ENCODE measurements at regions not wholly inside any gene's neighbourhood (a gene's known extent, or its start where the extent isn't known, plus 50 kb on each side); places are given as distances from the start of the nearest gene placed in this dataset.

DNA sequence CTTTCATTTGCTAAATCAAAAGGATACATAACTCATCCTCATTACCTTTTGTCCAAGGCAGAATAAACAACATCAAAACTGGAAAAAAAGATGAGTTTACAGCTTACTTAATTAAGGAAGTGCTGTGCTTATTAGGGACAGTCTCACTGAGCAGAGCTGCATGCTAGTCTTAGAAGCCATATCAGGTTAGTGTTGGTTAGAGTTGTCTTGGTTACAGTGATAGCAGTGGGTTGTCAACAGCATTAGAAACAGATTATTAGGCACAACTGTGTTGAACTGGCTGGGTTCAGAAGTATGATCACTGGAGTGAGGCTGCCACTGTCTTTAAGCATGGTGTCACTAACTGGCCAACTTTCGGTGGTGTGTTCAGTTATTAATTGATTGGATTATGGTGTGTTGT, 503.9 kb upstream of the IGFBP3 start (continued):
- no peak for TF ChIP-seq ZNF462 (CRISPR knock-in tag; IDR thresholded peaks at IDR 0.05)
- TF ChIP-seq, protein P1, sequence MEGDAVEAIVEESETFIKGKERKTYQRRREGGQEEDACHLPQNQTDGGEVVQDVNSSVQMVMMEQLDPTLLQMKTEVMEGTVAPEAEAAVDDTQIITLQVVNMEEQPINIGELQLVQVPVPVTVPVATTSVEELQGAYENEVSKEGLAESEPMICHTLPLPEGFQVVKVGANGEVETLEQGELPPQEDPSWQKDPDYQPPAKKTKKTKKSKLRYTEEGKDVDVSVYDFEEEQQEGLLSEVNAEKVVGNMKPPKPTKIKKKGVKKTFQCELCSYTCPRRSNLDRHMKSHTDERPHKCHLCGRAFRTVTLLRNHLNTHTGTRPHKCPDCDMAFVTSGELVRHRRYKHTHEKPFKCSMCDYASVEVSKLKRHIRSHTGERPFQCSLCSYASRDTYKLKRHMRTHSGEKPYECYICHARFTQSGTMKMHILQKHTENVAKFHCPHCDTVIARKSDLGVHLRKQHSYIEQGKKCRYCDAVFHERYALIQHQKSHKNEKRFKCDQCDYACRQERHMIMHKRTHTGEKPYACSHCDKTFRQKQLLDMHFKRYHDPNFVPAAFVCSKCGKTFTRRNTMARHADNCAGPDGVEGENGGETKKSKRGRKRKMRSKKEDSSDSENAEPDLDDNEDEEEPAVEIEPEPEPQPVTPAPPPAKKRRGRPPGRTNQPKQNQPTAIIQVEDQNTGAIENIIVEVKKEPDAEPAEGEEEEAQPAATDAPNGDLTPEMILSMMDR (conservative IDR thresholded peaks at IDR 0.05; ENCODE audit: low read depth in 2 of 2): no peak
- no peak for TF ChIP-seq JUNB (IDR thresholded peaks at IDR 0.05; ENCODE audit: unreplicated experiment)

DNA sequence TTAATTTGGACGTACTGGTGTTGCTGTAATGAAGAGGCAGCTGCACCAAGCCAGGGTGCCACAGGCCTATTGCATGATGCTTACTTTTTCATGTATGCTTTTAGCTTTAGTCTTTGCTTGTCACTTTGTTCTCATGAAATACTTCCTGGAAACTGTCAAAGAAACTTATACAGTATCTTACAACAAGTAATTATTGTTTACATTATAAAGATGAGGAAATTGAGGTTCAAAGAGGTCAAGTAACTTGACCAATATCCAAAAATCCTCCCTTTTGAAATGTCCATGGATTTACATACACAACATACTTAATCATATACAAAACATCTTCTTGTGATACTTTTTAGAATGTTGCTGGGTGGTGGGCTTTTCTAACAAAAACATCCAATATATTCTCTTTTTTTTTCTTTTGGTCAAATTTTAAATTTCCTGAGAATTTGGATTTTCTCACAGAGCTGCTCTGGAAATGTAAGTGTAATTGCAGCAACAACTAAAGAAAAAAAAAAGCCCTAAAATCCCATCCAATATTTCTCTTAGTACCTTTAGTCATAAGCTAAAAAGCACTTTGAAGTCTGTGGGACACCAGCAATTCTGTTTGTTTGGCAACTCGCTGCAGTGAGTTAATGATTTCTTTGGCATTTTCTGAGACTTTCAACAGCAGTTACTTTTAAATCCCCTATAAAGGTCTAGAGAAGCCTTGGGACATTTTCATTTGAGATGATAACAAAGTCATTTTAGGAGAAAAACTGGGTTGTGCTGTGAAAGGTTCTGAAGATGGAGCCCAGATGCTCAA, 500.6 kb upstream of the IGFBP3 start:
- Mint-ChIP-seq H3K36me3 (ENCODE audit: low read depth) (no peaks in the 10 kb centered on the region), H3K4me1 (no peaks in the 10 kb centered on the region), H3K9me3 (peaks cover 3% of the 10 kb centered on the region; the same call in 1 of the 3 replicates), H3K27me3 (ENCODE audit: insufficient read depth, low read depth, poor library complexity) (no peaks in the 10 kb centered on the region), H3K27ac (no peak overlapping the region), H3K4me3 (no peak overlapping the region)
- Histone ChIP-seq H3K27ac (ENCODE audit: low read depth) (no peak overlapping the region), H3K79me2 (replicated peaks; ENCODE audit: insufficient read depth) (no peaks in the 10 kb centered on the region), H3K4me3 (no peak overlapping the region), H2AFZ (no peak overlapping the region), H3K27me3 (ENCODE audit: insufficient read depth) (no peaks in the 10 kb centered on the region), H3K4me1 (ENCODE audit: insufficient read depth) (no peaks in the 10 kb centered on the region), H3K36me3 (ENCODE audit: insufficient read depth) (no peaks in the 10 kb centered on the region), H3K9me2 (ENCODE audit: insufficient read depth) (0 out of 2 replicates have a peak, but pooled peaks cover 5% of the 10 kb centered on the region), H3K4me2 (no peak overlapping the region), H4K20me1 (replicated peaks; ENCODE audit: insufficient read depth) (no peaks in the 10 kb centered on the region), H3F3A (replicated peaks; ENCODE audit: low read depth) (no peaks in the 10 kb centered on the region)
- ATAC-seq (no peak), DNase-seq (ENCODE audit: low spot score) (no peak)
- TF ChIP-seq POLR2AphosphoS5 (IDR thresholded peaks at IDR 0.05; ENCODE audit: low read depth) (no peak), STAT1 (IDR thresholded peaks at IDR 0.05; ENCODE audit: unreplicated experiment) (no peak), ZNF331 (CRISPR knock-in tag; IDR thresholded peaks at IDR 0.05; ENCODE audit: low read depth) (no peak), EZH2phosphoT487 (IDR thresholded peaks at IDR 0.05; ENCODE audit: unreplicated experiment) (no peak), JUNB (IDR thresholded peaks at IDR 0.05; ENCODE audit: unreplicated experiment) (no peak), EZH2 (IDR thresholded peaks at IDR 0.05; ENCODE audit: low read depth, unreplicated experiment) (no peak), REST (IDR thresholded peaks at IDR 0.05; ENCODE audit: unreplicated experiment) (no peak), NANOG (IDR thresholded peaks at IDR 0.05; ENCODE audit: borderline replicate concordance) (no peak)
- TF ChIP-seq, protein P1 (conservative IDR thresholded peaks at IDR 0.05; ENCODE audit: low read depth in 2 of 2): no peak
